Upper lobe of left lung (tissue), 4 donors: ENCODE measurements at regions not wholly inside any gene's neighbourhood (a gene's known extent, or its start where the extent isn't known, plus 50 kb on each side); places are given as distances from the start of the nearest gene placed in this dataset.

Source experiments
- CTCF ChIP-seq, 6 experiments: fragments of 450-650 bp in 4 of 6; fragments of 200-600 bp in 2 of 6; sonication (generic) in 2 of 6; IDR thresholded peaks; one replicate each; pipeline ENCODE4 v1.5.1; 2016 to 2019; ENCODE audit warnings: antibody characterized with exemption in 6 of 6
- EP300 ChIP-seq, 4 donors: sonication (generic); formaldehyde crosslinking; IDR thresholded peaks; one replicate each; pipeline ENCODE4 v1.5.1; 2017; ENCODE audit warnings: antibody characterized with exemption in 4 of 4, control low read depth in 2 of 4
- POLR2A ChIP-seq, 4 donors: fragments of 450-650 bp; IDR thresholded peaks; one replicate each; pipeline ENCODE4 v1.5.1; 2016 to 2017; ENCODE audit warnings: antibody characterized with exemption in 4 of 4, mild to moderate bottlenecking in 2 of 4

GRCh38 chr1:67604778-67605177, 80.2 kb upstream of the GADD45A start:
- TF ChIP-seq POLR2A (IDR thresholded peaks at IDR 0.05) (no peak), CTCF (IDR thresholded peaks at IDR 0.05) (no peak), EP300 (IDR thresholded peaks at IDR 0.05) (no peak)
